ENCODE measurements at regions not wholly inside any gene's neighbourhood (a gene's known extent, or its start where the extent isn't known, plus 50 kb on each side); places are given as distances from the start of the nearest gene placed in this dataset.

DNA sequence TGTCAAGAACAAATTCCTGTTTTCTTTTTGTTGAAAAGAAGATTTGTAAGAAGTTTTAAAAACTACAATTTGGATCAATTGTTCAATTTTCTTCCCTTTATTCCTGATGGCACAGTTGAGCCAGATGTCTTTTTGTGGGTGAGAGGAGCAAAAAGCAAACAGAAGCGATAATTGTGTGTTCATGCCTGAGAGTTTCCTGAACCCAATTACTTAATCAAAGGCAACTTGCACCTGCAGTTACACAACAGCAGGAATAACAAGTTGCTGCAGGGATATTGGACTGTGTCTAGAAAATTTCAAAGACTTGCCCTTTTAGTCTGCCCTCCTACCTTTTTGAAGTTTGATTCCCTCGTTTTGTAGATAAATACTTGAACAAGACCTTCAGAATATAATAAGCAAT is 383.6 kb downstream of the DSEL start:
- TF ChIP-seq CTCF (tag by site-specific recombination; IDR thresholded peaks at IDR 0.05) (no peak), ZNF768 (tag by site-specific recombination; IDR thresholded peaks at IDR 0.05) (no peak), EGR2 (tag by site-specific recombination; IDR thresholded peaks at IDR 0.05; ENCODE audit: low read depth) (no peak), ZNF670 (tag by site-specific recombination; IDR thresholded peaks at IDR 0.05; ENCODE audit: low read depth) (no peak), ZNF221 (tag by site-specific recombination; IDR thresholded peaks at IDR 0.05; ENCODE audit: borderline replicate concordance) (no peak), HOXD13 (CRISPR knock-in tag; IDR thresholded peaks at IDR 0.05; ENCODE audit: borderline replicate concordance) (no peak), MYNN (tag by site-specific recombination; IDR thresholded peaks at IDR 0.05; ENCODE audit: borderline replicate concordance) (no peak), ZNF747 (tag by site-specific recombination; IDR thresholded peaks at IDR 0.05) (no peak), ELK4 (IDR thresholded peaks at IDR 0.05; ENCODE audit: borderline replicate concordance, low read depth, low read length) (no peak), ZNF692 (tag by site-specific recombination; IDR thresholded peaks at IDR 0.05) (no peak), ZNF341 (tag by site-specific recombination; IDR thresholded peaks at IDR 0.05; ENCODE audit: low read depth) (no peak)
- TF ChIP-seq, protein P1, sequence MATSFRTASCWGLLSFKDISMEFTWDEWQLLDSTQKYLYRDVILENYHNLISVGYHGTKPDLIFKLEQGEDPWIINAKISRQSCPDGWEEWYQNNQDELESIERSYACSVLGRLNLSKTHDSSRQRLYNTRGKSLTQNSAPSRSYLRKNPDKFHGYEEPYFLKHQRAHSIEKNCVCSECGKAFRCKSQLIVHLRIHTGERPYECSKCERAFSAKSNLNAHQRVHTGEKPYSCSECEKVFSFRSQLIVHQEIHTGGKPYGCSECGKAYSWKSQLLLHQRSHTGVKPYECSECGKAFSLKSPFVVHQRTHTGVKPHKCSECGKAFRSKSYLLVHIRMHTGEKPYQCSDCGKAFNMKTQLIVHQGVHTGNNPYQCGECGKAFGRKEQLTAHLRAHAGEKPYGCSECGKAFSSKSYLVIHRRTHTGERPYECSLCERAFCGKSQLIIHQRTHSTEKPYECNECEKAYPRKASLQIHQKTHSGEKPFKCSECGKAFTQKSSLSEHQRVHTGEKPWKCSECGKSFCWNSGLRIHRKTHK (tag by site-specific recombination; IDR thresholded peaks at IDR 0.05) = no peak
